Neural crest cell (in vitro differentiated cells): ENCODE measurements at regions not wholly inside any gene's neighbourhood (a gene's known extent, or its start where the extent isn't known, plus 50 kb on each side); places are given as distances from the start of the nearest gene placed in this dataset.
"Not testable (repeated sequence)": the region's sequence is repeated elsewhere in the genome, so short reads cannot be mapped to it uniquely, and the experiment has no call there.

ENCODE experiments used
- DNase-seq: peaks from one replicate; pipeline ENCODE4 v3.0.0; 2021; ENCODE audit warnings: low read depth, mixed read lengths, low spot score
- H3K27ac Mint-ChIP-seq: one replicate; pipeline ENCODE4 v1.8.0; 2021; ENCODE audit warnings: mild to moderate bottlenecking, mixed read lengths; ENCODE audit not compliant: unreplicated experiment
- H3K27me3 Mint-ChIP-seq: 2 replicates; pipeline ENCODE4 v1.8.0; 2021; ENCODE audit warnings: low read depth, mild to moderate bottlenecking, mixed read lengths
- H3K36me3 Mint-ChIP-seq: 2 replicates; pipeline ENCODE4 v1.8.0; 2021; ENCODE audit warnings: low read depth, mild to moderate bottlenecking, mixed read lengths
- H3K4me1 Mint-ChIP-seq: 2 replicates; pipeline ENCODE4 v1.8.0; 2021; ENCODE audit warnings: mixed read lengths
- H3K4me3 Mint-ChIP-seq: one replicate; pipeline ENCODE4 v1.8.0; 2021; ENCODE audit warnings: mild to moderate bottlenecking, mixed read lengths
- H3K9me3 Mint-ChIP-seq: 2 replicates; pipeline ENCODE4 v1.8.0; 2021; ENCODE audit warnings: mixed read lengths
- TF ChIP-seq, protein P1 (sequence below): fragments of 200-600 bp; sonication (generic); conservative IDR thresholded peaks from 2 replicates; pipeline ENCODE4 v1.5.0; 2021; ENCODE audit warnings: antibody characterized with exemption, mild to moderate bottlenecking

DNA sequence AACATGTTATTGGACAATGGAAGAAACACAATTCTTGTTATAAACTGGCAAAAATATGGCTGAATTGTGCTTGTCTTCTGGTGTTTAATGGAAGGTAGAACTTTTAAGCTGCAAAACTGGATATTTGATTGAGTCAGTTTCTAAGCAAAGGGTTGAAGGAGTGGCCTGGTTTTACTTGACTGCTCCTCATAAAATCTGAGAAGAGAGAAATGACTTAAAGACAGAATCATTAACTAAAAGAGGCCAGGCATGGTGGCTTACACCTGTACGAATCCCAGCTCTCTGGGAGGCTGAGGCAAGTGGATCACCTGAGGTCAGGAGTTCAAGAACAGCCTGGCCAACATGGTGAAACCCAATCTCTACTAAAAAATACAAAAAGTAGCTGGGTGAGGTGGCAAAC lies 770.7 kb downstream of the CDH11 start:
- no peaks in the 10 kb centered on the region for H3K9me3 Mint-ChIP-seq
- peaks cover 4% of the 10 kb centered on the region for H3K4me1 Mint-ChIP-seq
- H3K4me3 Mint-ChIP-seq: no peak overlapping the region
- H3K27me3 Mint-ChIP-seq: no peaks in the 10 kb centered on the region
- DNase-seq: no peak
- no peak overlapping the region for H3K27ac Mint-ChIP-seq
- no peaks in the 10 kb centered on the region for H3K36me3 Mint-ChIP-seq
- TF ChIP-seq, protein P1, sequence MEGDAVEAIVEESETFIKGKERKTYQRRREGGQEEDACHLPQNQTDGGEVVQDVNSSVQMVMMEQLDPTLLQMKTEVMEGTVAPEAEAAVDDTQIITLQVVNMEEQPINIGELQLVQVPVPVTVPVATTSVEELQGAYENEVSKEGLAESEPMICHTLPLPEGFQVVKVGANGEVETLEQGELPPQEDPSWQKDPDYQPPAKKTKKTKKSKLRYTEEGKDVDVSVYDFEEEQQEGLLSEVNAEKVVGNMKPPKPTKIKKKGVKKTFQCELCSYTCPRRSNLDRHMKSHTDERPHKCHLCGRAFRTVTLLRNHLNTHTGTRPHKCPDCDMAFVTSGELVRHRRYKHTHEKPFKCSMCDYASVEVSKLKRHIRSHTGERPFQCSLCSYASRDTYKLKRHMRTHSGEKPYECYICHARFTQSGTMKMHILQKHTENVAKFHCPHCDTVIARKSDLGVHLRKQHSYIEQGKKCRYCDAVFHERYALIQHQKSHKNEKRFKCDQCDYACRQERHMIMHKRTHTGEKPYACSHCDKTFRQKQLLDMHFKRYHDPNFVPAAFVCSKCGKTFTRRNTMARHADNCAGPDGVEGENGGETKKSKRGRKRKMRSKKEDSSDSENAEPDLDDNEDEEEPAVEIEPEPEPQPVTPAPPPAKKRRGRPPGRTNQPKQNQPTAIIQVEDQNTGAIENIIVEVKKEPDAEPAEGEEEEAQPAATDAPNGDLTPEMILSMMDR: no peak

- H3K4me3 Mint-ChIP-seq: no peak overlapping the region
- no peaks in the 10 kb centered on the region for H3K9me3 Mint-ChIP-seq
Observed at GRCh38 chr16:64346080-64346479, 775.8 kb downstream of the CDH11 start.

DNA sequence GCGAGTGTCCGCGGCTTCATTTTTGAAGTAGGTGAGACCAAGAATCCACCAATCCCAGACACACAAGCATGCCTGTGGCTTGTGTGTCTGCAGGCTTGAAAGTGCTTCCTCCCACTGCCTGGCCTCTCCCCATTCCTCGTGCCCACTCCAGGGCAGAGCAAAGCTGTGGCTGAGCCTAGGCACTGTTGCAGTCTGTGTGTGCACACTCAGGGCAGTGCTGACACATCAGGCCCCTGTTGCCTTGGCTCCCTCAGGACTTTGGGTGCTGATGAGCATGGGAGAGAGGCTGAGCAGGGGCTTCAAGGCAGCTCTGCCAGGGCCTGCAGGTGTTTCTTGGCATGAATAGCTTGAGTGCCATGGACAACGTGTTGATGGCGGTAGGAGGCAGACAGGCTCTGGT lies 776.7 kb downstream of the CDH11 start:
- Mint-ChIP-seq H3K36me3 (no peaks in the 10 kb centered on the region), H3K27me3 (no peaks in the 10 kb centered on the region), H3K27ac (no peak overlapping the region), H3K4me1 (peaks cover 4% of the 10 kb centered on the region), H3K4me3 (no peak overlapping the region), H3K9me3 (peaks cover under 1% of the 10 kb centered on the region)
- DNase-seq: no peak
- TF ChIP-seq, protein P1: no peak

More at GRCh38 chr16:64346080-64346479, 775.8 kb downstream of the CDH11 start:
- no peaks in the 10 kb centered on the region for H3K27me3 Mint-ChIP-seq
- peaks cover 4% of the 10 kb centered on the region for H3K4me1 Mint-ChIP-seq
- TF ChIP-seq, protein P1: no peak
- no peak overlapping the region for H3K27ac Mint-ChIP-seq
- DNase-seq: no peak
- H3K36me3 Mint-ChIP-seq: no peaks in the 10 kb centered on the region

DNA sequence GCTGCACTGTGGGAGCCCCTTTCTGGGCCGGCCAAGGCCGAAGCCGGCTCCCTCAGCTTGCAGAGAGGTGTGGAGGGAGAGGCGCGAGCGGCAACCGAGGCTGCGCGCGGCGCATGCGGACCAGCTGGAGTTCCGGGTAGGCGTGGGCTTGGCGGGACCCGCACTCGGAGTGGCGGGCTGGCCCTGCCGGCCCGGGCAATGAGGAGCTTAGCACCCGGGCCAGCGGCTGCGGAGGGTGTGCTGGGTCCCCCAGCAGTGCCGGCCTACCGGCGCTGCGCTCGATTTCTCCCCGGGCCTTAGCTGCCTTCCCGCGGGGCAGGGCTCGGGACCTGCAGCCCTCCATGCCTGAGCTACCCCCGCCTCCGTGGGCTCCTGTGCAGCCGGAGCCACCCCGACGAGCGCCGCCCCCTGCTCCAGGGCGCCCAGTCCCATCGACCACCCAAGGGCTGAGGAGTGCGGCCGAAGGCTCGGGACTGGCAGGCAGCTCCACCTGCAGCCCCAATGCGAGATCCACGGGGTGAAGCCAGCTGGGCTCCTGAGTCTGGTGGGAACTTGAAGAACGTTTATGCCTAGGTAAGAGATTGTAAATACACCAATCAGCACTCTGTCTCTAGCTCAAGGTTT lies 777.9 kb downstream of the CDH11 start:
- not testable (repeated sequence) for H3K27me3 Mint-ChIP-seq, DNase-seq, H3K9me3 Mint-ChIP-seq, H3K36me3 Mint-ChIP-seq, H3K4me1 Mint-ChIP-seq, H3K4me3 Mint-ChIP-seq, H3K27ac Mint-ChIP-seq

GRCh38 chr16:64343061-64343819 lies 778.6 kb downstream of the CDH11 start:
- Mint-ChIP-seq H3K4me1 (peaks cover 4% of the 10 kb centered on the region), H3K4me3 (no peak overlapping the region), H3K9me3 (peaks cover 2% of the 10 kb centered on the region), H3K27ac (no peak overlapping the region), H3K36me3 (no peaks in the 10 kb centered on the region), H3K27me3 (no peaks in the 10 kb centered on the region)
- no peak for DNase-seq
- TF ChIP-seq, protein P1: no peak

GRCh38 chr16:64341336-64341735 lies 780.5 kb downstream of the CDH11 start:
- not testable (repeated sequence) for H3K36me3 Mint-ChIP-seq, H3K9me3 Mint-ChIP-seq, H3K4me3 Mint-ChIP-seq, H3K27ac Mint-ChIP-seq, H3K4me1 Mint-ChIP-seq, H3K27me3 Mint-ChIP-seq, DNase-seq
